ENCODE measurements at regions not wholly inside any gene's neighbourhood (a gene's known extent, or its start where the extent isn't known, plus 50 kb on each side); places are given as distances from the start of the nearest gene placed in this dataset.

DNA sequence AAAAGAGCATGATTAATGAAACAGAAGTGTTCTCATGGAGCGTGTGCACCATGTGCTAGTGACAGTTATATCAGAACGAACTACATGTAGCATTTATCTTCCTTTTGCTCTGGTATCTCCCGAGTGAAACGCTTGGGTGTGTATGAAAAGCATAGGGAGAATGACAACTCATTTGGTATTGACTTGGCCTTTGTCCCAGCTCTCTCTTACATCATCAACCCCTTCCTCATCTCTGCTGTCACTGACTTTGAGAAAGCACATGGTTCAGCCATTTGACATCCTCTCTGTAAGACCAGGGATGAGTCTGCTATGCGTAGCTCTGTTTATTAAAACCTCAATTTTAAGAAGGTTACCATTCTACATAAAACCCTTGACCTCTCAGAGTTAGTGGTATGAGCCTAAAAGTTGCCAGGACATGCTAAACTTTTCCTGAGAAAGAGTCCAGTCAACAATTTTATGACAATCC is 201.0 kb downstream of the NRIP1 start:
- no peak for TF ChIP-seq EZH2 (IDR thresholded peaks at IDR 0.05; ENCODE audit: borderline replicate concordance, low read length)
- TF ChIP-seq, protein P1, sequence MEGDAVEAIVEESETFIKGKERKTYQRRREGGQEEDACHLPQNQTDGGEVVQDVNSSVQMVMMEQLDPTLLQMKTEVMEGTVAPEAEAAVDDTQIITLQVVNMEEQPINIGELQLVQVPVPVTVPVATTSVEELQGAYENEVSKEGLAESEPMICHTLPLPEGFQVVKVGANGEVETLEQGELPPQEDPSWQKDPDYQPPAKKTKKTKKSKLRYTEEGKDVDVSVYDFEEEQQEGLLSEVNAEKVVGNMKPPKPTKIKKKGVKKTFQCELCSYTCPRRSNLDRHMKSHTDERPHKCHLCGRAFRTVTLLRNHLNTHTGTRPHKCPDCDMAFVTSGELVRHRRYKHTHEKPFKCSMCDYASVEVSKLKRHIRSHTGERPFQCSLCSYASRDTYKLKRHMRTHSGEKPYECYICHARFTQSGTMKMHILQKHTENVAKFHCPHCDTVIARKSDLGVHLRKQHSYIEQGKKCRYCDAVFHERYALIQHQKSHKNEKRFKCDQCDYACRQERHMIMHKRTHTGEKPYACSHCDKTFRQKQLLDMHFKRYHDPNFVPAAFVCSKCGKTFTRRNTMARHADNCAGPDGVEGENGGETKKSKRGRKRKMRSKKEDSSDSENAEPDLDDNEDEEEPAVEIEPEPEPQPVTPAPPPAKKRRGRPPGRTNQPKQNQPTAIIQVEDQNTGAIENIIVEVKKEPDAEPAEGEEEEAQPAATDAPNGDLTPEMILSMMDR (conservative IDR thresholded peaks at IDR 0.05 in 1 of 2, IDR thresholded peaks at IDR 0.05 in 1 of 2; ENCODE audit: extremely low read depth in 1 of 2, insufficient read depth in 1 of 2, low read depth in 1 of 2, low read length in 2 of 2) = no peak

Measured in mammary epithelial cell (primary cell).